ENCODE measurements at regions not wholly inside any gene's neighbourhood (a gene's known extent, or its start where the extent isn't known, plus 50 kb on each side); places are given as distances from the start of the nearest gene placed in this dataset.
"Not testable (repeated sequence)": the region's sequence is repeated elsewhere in the genome, so short reads cannot be mapped to it uniquely, and the experiment has no call there.

DNA sequence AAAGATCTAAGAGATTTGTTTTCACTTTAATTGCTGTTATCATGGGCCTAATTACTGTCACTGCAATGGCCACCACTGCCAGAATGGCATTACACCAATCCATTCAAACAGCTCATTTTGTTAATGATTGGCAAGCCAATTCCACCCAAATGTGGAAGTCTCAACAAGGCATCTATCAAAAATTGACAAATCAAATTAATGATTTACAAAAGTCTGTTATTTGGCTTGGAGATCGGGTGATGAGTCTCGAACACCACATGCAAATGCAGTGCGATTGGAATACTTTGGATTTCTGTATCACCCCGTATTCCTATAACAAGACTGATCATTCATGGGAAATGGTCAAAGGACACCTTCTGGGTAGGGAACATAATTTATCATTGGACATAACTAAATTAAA lies 568.7 kb upstream of the PTGER4 start:
- DNase-seq: not testable (repeated sequence)

DNA sequence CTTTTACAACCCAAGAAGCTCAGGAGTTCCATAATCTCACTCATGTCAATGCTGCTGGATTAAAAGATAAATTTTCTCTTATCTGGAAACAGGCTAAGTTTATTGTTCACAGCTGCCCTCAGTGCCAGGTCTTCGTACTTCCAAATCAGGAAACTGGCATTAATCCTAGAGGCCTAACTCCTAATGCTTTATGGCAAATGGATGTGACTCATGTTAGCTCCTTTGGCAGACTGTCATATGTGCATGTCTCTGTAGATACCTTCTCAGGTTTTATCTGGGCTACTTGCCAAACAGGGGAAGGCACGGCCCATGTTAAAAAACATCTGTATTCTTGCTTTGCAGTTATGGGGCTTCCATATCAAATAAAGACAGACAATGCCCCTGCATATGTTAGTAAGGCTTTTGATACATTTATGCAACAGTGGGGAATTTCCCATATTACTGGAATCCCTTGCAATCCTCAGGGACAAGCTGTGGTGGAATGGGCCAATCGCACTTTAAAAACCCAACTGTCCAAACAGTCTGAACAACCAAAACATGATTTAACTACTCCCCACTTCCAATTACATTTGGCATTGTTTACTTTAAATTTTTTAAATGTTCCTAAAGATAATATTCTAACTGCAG lies 570.8 kb upstream of the PTGER4 start:
- not testable (repeated sequence) for DNase-seq

DNA sequence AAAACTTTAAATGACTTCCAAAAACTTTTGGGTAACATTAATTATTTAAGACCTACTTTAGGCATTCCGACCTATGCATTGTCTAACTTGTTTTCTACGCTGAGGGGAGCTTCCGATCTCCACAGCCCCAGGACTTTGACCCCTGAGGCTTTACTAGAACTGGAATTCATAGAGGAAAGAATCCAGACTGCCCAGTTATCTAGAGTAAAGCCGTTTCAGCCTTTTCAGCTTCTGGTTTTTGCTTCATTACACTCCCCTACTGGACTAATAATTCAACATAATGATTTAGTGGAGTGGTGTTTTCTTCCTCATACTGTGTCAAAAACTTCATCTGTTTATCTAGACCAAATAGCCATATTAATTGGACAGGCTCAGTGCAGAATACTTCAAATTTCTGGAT lies 571.9 kb upstream of the PTGER4 start:
- not testable (repeated sequence) for DNase-seq

DNA sequence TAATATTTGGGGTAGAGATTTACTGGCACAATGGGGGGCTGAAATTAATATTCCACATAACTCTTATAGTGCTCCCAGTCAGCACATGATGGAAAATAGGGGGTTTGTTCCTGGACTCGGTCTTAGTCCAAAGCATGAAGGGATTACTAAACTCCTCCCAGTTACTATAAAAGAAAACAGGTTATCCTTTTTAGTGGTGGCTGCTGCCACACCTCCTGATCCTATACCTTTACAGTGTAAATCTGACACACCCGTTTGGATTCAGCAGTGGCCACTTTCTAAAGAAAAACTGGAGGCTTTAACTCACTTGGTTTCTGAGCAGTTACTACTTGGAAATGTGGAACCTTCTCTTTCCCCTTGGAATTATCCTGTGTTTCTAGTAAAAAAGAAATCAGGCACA lies 572.9 kb upstream of the PTGER4 start:
- DNase-seq: no peak

DNA sequence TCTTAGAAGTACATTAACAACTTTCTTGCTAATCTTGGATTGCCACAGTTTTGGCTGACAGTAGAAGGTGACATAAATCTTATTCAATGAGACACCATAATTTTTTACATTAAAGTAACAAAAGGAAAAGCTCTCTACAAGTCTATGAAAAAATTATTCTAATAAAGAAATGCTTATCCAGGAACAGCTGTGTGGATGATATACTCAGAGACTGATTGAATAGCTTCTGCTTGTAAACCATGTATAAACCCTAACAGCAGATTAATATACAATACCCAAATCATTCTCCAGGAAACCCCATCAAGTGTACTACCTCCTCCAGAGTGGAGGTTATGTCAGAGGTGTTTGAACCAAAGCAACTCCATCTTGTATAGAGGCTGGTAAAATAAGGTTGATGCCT lies 581.4 kb upstream of the PTGER4 start:
- no peak for DNase-seq

DNA sequence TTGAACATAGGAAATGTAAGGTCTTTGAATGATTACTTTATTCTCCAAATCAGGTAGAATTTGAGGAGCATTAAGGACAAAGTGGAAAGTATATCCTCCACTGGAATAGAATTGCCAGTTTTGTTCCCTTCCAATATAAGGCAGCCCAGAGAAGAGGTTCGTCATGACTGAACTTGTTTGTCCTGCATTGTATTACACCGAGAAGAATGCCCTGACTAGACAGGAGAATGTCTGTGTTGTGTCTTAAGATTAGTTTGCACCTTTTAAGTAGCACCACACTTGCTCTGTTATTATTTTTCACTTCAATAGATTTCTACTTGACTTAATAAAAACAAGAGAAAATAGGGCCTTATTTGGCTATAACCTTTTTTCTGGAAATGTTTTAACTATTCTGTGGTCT lies 586.2 kb upstream of the PTGER4 start:
- no peak for DNase-seq

DNA sequence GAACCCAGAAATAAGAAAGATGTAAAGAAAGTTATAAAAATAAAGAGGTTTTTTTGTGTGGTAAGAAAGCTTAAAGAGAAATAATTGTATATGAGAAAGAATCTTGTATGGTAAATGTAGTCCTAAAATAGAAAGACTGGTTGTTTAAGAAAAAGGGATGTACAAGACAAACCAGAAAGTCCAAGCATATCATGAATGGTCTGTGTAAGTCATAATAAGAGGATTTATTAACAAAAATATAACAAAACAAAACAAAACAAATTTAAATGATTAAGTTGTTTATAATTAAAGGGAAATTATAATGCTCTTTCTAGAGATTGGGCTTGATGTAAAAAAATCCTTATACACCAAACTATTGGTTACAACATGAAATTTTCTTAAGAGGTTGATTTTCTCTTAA lies 590.4 kb upstream of the PTGER4 start:
- DNase-seq: peak; percentile 1

DNA sequence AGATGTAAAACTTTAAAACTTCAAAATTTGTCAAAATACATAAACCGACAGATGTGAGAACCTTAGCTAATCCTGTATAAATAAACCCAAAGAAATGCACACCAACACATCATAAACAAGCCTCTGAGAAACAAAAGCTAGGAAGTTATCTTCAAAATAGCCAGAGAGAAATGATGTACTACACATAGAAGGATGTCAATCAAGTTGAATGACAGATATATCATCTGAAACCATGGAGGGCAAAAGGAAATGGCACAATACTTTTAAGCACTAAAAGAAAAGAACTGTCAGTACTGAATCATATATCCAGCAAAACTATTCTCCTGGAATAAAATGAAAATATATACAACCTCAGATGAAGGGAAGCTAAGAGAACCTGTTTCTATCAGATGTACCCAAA lies 595.1 kb upstream of the PTGER4 start:
- no peak for DNase-seq

DNA sequence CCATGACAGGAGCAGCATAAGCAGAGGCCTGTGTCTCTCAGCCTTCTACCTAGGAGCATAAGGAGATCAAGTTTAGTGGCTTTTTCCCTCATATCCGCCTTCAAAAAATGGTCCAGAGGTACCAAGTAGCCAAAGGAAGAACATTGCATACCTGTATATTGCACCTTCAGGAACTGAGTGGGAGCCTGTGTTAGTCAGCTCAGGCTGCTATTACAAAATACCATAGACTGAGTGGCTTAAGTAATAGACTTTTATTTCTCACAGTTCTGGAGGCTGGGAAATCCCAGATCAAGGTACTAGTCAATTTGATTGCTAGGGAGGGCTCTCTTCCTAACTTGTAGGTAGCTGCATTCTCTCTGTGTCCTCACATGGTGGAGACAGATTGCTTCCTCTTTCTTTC lies 597.4 kb upstream of the PTGER4 start:
- no peak for DNase-seq

DNA sequence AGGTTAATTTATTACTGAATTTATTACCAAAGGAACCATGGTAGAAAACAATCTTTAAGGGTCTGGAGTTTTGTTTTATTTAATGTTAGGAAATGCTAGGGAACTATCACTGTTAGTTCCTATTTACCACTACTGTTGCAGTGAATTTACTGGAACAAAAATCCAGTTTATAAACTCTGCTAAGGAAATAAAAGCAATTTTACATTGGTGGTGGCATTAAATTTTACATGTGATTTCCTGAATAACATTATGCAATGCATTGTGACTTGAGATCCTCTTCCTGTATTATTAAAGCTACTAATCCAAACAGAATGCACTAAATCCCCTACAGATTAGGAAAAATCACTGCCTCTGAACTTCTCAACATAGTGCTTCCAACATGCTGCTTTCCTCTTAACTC lies 599.5 kb upstream of the PTGER4 start:
- no peak for DNase-seq

DNA sequence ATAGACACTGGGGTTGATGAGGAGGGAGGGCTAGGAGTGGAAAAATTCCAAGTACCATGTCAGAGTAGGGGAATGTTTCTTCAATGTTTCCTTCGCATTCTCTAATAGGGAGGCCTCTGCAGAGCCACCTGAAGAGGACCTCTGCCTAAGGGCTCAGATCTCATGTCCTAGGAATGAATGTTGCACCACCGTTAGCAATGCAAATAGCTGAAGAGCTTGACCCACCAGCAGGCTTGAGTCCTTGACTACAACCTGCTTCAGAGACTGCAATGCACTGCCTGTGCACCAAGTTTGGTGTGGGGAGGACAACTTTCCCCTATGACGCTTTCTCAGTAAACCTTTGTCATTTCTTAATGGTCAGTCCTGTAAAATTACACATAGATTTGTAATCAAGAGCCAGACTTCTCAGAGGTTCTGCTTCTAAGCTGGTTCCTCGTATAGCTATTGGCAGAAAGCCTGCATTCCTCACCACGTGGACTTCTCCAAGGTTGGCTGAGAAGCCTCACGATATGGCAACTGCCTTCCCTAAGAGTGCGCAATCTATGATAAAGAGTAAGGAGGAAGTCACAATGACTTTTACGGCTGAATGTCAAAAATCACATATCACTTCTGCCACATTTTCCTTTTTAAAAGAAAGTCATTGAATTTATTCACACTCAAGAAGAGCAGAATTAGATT lies 600.7 kb upstream of the PTGER4 start:
- no peak for DNase-seq

DNA sequence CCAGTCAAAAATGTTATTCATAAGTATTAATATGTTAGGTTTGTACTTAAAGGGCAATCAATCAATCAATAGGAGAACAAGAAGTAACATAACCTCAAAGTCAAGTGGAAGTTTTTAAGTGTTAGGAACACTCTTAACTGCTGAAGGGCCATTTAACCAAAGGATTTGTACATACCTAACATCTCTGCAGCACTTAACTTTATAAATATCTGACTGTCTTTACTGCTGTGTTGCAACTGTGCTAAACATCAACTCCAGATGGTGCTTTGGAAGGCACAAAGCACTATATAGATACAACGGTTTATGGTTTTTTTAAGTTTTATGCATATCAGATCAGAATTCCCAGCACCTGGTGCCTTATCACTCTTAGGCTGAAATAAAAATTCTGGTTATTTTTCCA lies 604.9 kb upstream of the PTGER4 start:
- no peak for DNase-seq

DNA sequence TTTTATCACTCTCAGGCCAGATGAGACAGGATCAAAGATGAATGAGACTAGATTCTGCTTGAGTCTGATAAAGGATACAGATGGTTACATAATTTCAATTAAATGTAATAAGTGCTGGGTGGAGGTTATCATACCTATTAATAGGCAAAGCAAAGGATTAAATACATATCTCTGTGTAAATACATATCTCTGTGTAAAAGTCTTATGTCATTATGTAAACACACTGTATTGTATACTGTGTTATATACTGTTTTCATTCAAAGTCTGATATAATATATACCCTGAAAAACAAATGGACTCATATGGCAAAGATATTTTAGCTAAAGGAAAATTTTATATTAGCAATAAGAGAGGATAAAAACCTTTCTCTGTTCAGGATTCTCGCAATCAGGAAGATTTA lies 605.8 kb upstream of the PTGER4 start:
- DNase-seq: no peak

DNA sequence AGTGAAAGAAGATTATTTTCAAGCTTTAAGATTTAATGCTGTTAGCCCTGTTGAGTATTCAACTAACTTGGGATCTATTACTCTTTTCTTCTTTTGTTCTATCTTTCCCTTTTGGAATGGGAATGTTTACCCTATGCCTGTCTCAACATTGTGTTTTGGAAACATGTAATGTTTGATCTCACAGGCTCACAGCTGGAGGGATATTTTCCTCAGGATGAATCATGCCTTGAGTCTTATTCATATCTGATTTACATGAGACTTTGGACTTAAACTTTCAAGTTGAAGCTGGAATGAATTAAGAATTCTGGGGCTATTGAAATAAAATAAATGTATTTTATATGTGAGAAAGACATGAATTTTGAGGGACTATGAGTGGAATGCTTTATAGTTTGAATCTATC lies 607.8 kb upstream of the PTGER4 start:
- DNase-seq: no peak

DNA sequence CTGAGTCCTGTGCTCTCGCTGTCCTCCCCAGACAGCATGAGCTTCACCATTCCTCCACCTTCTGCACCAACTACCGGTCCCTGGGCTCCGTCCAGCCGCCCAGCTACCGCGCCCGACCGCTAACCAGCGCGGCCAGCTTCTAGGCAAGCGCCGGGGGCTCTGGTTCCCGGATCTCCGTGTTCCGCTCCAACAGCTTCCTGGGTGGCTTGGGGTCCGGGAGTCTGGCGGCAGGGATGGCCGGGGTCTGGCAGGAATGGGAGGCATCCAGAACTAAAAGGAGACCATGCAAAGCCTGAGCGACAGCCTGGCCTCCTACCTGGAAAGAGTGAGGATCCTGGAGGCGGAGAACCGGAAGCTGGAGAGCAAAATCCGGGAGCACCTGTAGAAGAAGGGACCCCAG lies 613.1 kb upstream of the PTGER4 start:
- DNase-seq: no peak

DNA sequence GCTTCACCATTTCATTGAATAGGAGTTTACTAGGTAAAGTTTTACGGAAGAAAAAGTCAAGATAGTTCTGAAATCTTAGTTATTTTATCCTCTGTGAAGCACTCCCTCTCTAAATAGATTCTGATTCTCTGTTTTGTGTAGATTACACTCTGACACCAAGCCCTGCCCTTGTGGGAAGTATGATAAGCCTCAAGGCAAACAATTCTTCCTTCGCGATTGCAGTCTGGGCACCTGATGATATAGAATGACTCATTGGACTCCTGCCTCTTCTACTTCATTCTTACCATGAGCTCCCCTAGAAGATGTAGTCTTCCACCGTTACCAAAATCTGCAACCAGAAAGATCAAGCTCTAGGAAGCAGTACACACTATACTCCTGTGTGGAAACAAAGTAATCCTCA lies 626.9 kb upstream of the PTGER4 start:
- DNase-seq: no peak

DNA sequence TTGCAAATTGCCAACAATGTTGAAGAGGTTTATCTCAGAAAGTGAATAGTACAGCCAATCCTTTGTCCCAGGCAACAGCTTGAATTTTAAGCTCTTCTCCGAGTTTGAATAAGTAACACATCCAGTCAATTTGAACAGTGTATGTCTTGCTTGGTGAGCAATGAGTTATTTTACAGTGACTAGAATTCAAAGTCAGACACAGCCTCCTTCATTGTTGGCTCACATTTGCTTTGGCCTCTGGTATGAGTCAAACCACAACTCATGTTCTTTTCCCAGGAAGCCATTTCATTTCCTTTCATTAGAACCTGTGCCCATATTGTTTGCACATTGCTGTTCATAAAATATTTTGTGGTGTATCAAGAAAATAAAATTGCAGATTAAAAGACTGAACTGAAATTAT lies 622.0 kb upstream of the DAB2 start:
- DNase-seq: no peak

DNA sequence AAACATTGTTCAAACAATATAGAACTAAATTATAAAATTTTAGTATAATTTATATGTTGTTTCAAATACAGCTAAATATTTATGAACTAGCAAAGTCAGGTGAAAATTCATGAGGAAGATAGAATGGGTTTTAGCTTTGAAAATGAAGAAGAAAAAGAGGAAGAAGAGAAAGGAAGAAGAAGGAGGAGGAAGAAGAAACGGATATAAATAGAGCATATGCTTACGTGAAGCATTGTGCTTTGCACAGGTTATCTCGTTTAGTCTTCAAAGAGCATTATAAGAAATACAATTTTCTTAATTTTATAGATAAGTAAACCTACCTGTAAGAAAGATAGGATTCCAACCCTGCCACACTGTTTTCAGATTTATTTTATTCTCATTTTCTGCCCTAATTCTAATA lies 620.6 kb upstream of the DAB2 start:
- DNase-seq: no peak

DNA sequence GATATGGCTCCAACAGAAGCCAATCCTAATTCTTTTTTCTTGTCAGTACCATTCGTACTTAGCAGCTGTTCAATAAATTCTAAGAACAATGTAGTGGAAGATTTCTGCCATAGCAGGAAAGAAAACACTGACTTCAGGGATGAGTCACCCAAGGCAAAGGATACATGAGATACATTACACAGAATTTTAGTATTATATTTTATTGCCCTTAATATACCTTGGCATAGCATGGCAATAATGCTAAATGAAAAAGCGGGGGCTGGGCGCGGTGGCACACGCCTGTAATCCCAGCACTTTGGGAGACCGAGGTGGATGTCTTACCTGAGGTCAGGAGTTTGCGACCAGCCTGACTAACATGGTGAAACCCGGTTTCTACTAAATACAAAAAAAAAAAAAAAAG lies 619.1 kb upstream of the DAB2 start:
- DNase-seq: no peak

DNA sequence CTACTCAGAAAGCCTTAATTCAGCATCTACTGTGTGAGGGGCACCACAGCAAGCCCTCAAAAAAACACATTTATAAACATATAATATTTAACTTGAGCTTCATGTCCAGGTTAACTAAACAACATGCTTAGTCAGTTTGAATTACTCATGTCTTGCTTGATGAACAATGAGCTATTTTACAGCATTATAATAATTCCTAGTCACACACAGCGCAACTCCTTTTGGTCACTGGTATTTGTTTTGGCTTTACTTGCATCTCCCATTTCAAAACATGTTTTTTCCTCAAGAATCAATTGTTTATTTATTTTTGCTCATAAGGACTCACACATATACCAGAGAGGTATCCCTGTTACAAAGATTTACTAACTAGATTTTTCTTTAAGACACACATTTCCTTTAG lies 616.7 kb upstream of the DAB2 start:
- no peak for DNase-seq

DNA sequence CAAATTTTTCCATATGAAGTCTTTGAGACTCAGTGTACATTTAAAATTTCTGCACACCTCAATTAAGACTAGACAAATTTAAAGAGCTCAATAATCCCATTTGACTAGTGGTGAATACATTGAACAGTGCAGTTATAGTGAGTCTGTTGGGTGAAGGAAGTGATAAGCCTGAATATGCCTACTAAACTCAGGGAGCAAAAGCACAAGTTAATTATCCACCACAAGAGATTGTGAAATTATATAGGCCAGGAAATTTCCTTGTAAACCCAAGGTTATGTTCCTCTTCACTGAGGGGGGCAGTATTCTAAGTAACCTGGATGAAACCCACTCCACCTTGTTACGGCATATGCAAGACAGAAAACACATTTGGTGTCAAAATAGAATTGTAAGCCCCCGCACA lies 612.9 kb upstream of the DAB2 start:
- no peak for DNase-seq

DNA sequence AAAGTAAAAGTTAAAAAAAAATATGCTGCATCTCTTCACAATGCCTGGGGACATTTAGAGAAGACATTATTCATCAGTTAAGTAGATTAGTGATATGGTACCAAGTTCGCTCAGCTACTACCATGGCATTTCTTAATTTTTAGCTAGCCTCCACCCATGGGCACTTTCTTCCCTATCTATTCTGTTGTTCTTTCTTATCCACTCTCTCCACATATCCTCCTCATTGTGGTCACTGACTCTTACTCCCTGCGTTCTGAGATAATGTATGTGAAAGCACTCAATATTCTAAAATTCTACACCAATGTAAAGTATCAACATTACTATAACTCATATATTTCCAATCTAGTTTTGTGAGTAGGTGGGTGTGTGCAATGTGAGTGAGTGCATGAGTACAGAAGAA lies 609.7 kb upstream of the DAB2 start:
- DNase-seq: no peak

DNA sequence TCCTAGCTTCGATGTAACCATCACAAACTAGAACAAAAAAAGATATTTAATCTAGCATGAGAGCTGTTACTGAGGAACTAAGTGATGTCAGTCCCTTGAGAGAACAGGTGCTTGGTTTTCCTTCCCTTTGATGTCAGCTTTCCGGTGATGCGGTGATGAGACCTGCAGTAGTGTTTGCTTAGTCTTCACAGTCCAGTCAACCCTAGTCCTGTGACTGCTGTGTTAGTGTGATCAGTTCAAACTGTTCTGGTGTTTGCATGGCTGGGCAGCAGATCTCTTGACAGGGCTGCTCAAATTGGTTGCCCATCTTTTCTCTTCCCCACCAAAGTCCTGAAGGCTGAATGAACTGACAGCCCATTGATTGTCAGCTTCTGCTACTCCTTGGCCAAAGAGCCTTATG lies 608.6 kb upstream of the DAB2 start:
- DNase-seq: no peak

DNA sequence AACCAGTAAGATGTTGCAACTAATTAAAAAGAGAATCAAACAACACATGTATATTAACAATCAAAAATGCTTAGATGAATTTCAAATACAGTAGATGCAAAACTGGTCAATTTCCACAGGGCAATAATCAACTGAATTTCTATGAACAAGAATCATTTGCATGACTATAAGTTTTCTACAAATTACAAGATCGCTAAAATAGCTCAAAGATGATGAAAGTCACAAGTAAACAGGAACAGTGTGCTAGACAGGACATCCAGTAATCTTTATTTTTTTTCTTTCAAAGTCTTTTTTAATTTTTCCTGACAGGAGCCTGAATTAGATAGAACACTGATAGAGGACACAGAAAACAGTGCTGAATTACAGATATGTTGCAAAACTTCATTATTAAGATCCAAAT lies 608.2 kb upstream of the DAB2 start:
- DNase-seq: no peak

DNA sequence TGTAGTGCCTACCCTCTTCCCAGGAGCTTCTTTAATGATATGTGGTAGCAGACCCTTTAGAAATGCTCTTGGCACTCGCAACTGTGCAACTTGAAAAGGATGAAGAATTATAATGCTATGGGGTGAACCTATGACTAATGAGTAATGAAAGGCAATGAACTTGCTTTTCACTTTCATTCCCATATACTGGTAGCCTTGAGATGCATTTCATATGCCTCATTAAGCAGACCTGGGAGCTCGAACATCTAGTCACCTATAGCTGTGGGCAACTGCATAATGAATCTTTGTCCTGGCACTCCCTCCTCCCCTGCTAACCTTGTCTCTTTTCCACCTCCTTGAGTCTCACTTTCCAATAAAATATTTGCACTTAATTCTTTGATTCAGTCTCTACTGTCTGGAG lies 605.9 kb upstream of the DAB2 start:
- no peak for DNase-seq

Data from KG1 (cell line).